ENCODE measurements at regions not wholly inside any gene's neighbourhood (a gene's known extent, or its start where the extent isn't known, plus 50 kb on each side); places are given as distances from the start of the nearest gene placed in this dataset.

- TF ChIP-seq CTCF (IDR thresholded peaks at IDR 0.05; ENCODE audit: borderline replicate concordance, extremely low read depth, low read length, poor library complexity, severe bottlenecking) (no peak), EZH2 (IDR thresholded peaks at IDR 0.05; ENCODE audit: borderline replicate concordance, low read depth, low read length, severe bottlenecking) (no peak)
Measured at GRCh38 chr14:101055106-101055662, 151.7 kb upstream of the RTL1 start.
